Psoas muscle (tissue), 7 donors: ENCODE measurements at regions not wholly inside any gene's neighbourhood (a gene's known extent, or its start where the extent isn't known, plus 50 kb on each side); places are given as distances from the start of the nearest gene placed in this dataset.

Experiments used
- ATAC-seq, 4 donors: fragments of 200-7000 bp; cut with Tn5 transposase; one replicate each; pipeline ENCODE4 v1.9.1; 2020; ENCODE audit warnings: moderate library complexity in 3 of 4, mild to moderate bottlenecking in 2 of 4
- DNase-seq, 2 donors: peaks; one replicate each; pipeline ENCODE4 v3.0.0-alpha.2; 2020
- H3K27ac ChIP-seq: fragments of 200-600 bp; one replicate; pipeline ENCODE4 v1.8.0; 2022
- H3K27me3 ChIP-seq, 3 donors: fragments of 200-600 bp in 1 of 3; one replicate each; pipeline versions ENCODE4 v1.6.1 to v1.8.0; 2013 to 2022; ENCODE audit warnings: low read length in 2 of 3, mild to moderate bottlenecking in 2 of 3, moderate library complexity in 1 of 3; ENCODE audit not compliant: insufficient read depth in 3 of 3
- H3K36me3 ChIP-seq, 2 donors: fragments of 200-600 bp in 1 of 2; one replicate each; pipeline versions ENCODE4 v1.6.1 to v1.8.0; 2013 to 2022; ENCODE audit warnings: low read depth in 1 of 2, mild to moderate bottlenecking in 1 of 2, moderate library complexity in 1 of 2; ENCODE audit not compliant: insufficient read depth in 1 of 2
- H3K4me1 ChIP-seq: fragments of 200-600 bp; one replicate; pipeline ENCODE4 v1.8.0; 2022
- H3K4me3 ChIP-seq: fragments of 200-600 bp; one replicate; pipeline ENCODE4 v1.8.0; 2022; ENCODE audit warnings: mild to moderate bottlenecking
- H3K9me3 ChIP-seq: fragments of 200-600 bp; one replicate; pipeline ENCODE4 v1.8.0; 2022
- CTCF ChIP-seq: fragments of 200-600 bp; IDR thresholded peaks from one replicate; pipeline ENCODE4 v1.8.0; 2022; ENCODE audit warnings: antibody characterized with exemption
- WGBS, 3 donors: extraction: QIAGEN DNeasy Blood & Tissue Kit; methylation state at CpG; one replicate each; pipeline versions ENCODE4 v1.1.6 to v1.1.7; 2013; 5-methylcytosine and 5-hydroxymethylcytosine counted together
- intact Hi-C, 2 donors: fragments of 100-400 bp; cut with DNase I; formaldehyde crosslinking; loops; one replicate each; pipeline versions ENCODE4 v1.11.0 to v1.14.2; 2022
- donor health status: healthy with polysubstance abuse.
- donor health status: DM: no; HTN: no; CAD: no; lungs with moderate emphysema.
- donor health status: Bipolar disorder and iron deficiency.
- donor health status: healthy.
- donor health status: DM: yes; HTN: yes; CAD: no.
- donor health status: DM: no; HTN: no; CAD: no.
- donor health status: DM: yes; HTN: yes; CAD: no.

- TF ChIP-seq CTCF: no peak
- ATAC-seq: no peak
- 91 to 97% (median 92%) methylated on average over 12 of the region's 12 CpGs for WGBS, 3 donors
- H3K4me3 ChIP-seq: no peak overlapping the region
- H3K36me3 ChIP-seq: no peaks in the 10 kb centered on the region
- H3K27ac ChIP-seq: no peak overlapping the region
- H3K9me3 ChIP-seq: no peaks in the 10 kb centered on the region
- intact Hi-C loops: no loop called here
- no peaks in the 10 kb centered on the region for H3K4me1 ChIP-seq
- no peak for DNase-seq
- H3K27me3 ChIP-seq: no peaks in the 10 kb centered on the region
Observed at GRCh38 chr7:153808117-153808516, 244.1 kb upstream of the DPP6 start.

GRCh38 chr7:153829525-153829924, 222.7 kb upstream of the DPP6 start:
- intact Hi-C loops: no loop called here
- no peaks in the 10 kb centered on the region for H3K4me1 ChIP-seq
- WGBS, 3 donors: 35 to 43% (median 41%) methylated on average over 9 of the region's 9 CpGs
- DNase-seq (no peak), ATAC-seq (no peak)
- no peak for TF ChIP-seq CTCF
- H3K9me3 ChIP-seq: no peaks in the 10 kb centered on the region
- H3K36me3 ChIP-seq: no peaks in the 10 kb centered on the region
- no peaks in the 10 kb centered on the region for H3K27me3 ChIP-seq
- no peak overlapping the region for H3K4me3 ChIP-seq
- no peak overlapping the region for H3K27ac ChIP-seq

GRCh38 chr7:153832160-153832559, 220.0 kb upstream of the DPP6 start:
- Histone ChIP-seq H3K9me3 (no peaks in the 10 kb centered on the region), H3K4me3 (no peak overlapping the region), H3K36me3 (no peaks in the 10 kb centered on the region), H3K4me1 (no peaks in the 10 kb centered on the region), H3K27ac (no peak overlapping the region), H3K27me3 (no peaks in the 10 kb centered on the region)
- DNase-seq (no peak), ATAC-seq (no peak)
- TF ChIP-seq CTCF: no peak
- intact Hi-C loops: no loop called here
- 33 to 42% (median 35%) methylated on average over 4 of the region's 4 CpGs for WGBS, 3 donors

- H3K4me1 ChIP-seq: no peaks in the 10 kb centered on the region
- ATAC-seq (no peak), DNase-seq (no peak)
- H3K9me3 ChIP-seq: no peaks in the 10 kb centered on the region
- WGBS, 3 donors: 43 to 50% (median 47%) methylated on average over 4 of the region's 4 CpGs
- no peak overlapping the region for H3K27ac ChIP-seq
- TF ChIP-seq CTCF: no peak
- intact Hi-C loops: no loop called here
- H3K27me3 ChIP-seq: no peaks in the 10 kb centered on the region
- H3K36me3 ChIP-seq: no peaks in the 10 kb centered on the region
- H3K4me3 ChIP-seq: no peak overlapping the region
Observed at GRCh38 chr7:153835103-153835502, 217.1 kb upstream of the DPP6 start.

GRCh38 chr7:153835712-153836265, 216.4 kb upstream of the DPP6 start:
- WGBS, 3 donors: 12 to 19% (median 12%) methylated on average over 7 of the region's 7 CpGs
- Histone ChIP-seq H3K27ac (no peak overlapping the region), H3K9me3 (no peaks in the 10 kb centered on the region), H3K4me1 (no peaks in the 10 kb centered on the region), H3K4me3 (no peak overlapping the region), H3K27me3 (no peaks in the 10 kb centered on the region), H3K36me3 (no peaks in the 10 kb centered on the region)
- intact Hi-C loops: no loop called here
- DNase-seq (no peak), ATAC-seq (no peak)
- TF ChIP-seq CTCF: no peak
